Femur (tissue), 1 donor: ENCODE measurements at regions not wholly inside any gene's neighbourhood (a gene's known extent, or its start where the extent isn't known, plus 50 kb on each side); places are given as distances from the start of the nearest gene placed in this dataset.
"Not testable (repeated sequence)": the region's sequence is repeated elsewhere in the genome, so short reads cannot be mapped to it uniquely, and the experiment has no call there.

ENCODE experiments used
- DNase-seq: peaks from one replicate; pipeline ENCODE4 v3.0.0-alpha.2; 2017

- no peak for DNase-seq
Observed at GRCh38 chr14:39726563-39726962, 294.3 kb upstream of the FBXO33 start.

GRCh38 chr14:39722547-39723273 lies 290.5 kb upstream of the FBXO33 start:
- no peak for DNase-seq

DNA sequence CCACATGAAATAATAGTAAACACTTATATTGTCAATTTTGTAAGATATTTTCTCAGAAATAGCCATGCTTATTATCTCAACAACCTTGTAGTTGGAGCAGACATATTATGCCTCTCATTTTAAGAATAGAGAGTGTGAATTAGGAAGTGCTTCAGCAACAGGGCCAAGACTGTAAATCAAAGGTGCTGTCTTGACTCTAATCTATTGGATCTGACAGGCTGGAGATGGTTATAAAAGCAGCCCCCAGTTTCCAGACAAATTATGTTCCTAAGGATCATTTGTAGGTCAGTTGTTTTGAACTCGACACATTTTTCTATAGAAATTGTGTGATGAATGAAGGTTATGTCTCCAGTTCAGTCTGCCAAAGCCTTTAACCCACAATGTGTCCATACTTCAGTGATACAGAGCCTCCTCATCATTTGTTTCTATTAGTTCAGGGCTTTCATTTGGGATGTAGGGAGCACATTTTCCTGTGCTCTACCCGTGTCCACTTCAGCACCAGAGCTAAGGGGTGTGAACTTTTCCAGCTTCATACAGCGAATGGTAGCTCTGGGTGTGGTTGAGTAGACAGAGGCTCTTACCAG lies 284.8 kb upstream of the FBXO33 start:
- DNase-seq = no peak

- DNase-seq = no peak
Observed at GRCh38 chr14:39712293-39712999, 280.2 kb upstream of the FBXO33 start.

DNA sequence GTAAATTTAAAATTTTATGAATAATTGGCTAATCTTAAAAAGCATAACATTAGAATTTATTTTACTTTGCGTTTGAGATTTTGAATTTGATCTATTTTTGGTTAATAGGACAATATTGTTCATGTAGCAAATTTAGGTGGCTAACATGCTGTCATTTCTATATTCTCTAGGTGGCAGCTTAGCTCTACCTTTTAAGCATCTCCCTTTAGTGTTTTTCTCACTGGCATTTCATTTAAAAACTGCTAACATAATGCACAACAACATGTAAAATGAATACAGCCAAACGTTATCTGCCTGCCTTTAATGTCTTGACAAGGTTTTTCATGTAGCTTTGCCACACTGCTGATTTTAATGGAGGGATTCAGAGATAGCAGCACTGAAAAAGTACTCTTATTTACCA lies 272.4 kb upstream of the FBXO33 start:
- DNase-seq = no peak

- no peak for DNase-seq
Observed at GRCh38 chr14:39694341-39694740, 262.1 kb upstream of the FBXO33 start.

- no peak for DNase-seq
Observed at GRCh38 chr14:39683691-39684260, 251.5 kb upstream of the FBXO33 start.

DNA sequence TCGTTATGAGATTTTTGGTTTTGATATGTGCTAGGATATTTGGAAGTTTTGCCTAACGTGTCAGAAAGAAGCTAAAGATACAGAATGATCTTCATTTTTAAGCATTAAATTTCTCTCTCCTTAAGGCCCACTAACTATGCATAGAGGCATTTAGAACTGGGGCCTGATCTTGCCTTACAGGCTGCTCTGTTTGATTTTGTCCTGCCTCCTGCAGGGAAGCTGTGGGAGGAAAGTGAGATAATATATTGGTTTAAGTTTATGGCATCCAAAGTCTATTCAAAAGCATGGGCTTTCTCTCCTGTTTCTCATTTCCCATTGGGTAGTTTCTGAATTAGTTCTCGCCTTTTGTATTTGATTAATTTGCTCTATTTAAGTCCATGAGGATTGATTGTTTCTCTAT lies 250.3 kb upstream of the FBXO33 start:
- no peak for DNase-seq

- DNase-seq = no peak
Observed at GRCh38 chr14:39681782-39682399, 249.7 kb upstream of the FBXO33 start.

DNA sequence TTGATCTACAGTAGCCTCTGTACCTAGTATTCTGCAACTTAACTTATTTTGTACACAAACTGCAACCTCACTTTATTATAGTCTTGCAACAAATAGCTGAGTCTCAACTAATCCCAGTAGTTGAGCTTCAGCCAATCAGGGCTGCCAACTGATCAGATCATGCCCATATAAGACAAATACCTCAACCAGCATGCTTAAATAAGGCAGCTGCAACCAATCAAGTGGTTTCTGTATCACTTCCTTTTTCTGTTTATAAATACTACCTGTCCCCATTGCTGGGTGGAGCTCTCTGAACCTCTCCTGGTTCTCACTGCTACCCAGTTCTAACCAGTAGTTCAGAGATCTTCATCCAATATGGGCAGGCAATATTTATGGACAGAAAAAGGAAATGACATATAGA lies 248.5 kb upstream of the FBXO33 start:
- no peak for DNase-seq

- DNase-seq = no peak
Observed at GRCh38 chr14:39673734-39674133, 241.5 kb upstream of the FBXO33 start.

- no peak for DNase-seq
Observed at GRCh38 chr14:39673270-39673711, 241.1 kb upstream of the FBXO33 start.

- no peak for DNase-seq
Observed at GRCh38 chr14:39668449-39668848, 236.2 kb upstream of the FBXO33 start.

- no peak for DNase-seq
Observed at GRCh38 chr14:39666386-39666785, 234.2 kb upstream of the FBXO33 start.

- DNase-seq = no peak
Observed at GRCh38 chr14:39665075-39665475, 232.8 kb upstream of the FBXO33 start.

GRCh38 chr14:39664646-39665045 lies 232.4 kb upstream of the FBXO33 start:
- no peak for DNase-seq

DNA sequence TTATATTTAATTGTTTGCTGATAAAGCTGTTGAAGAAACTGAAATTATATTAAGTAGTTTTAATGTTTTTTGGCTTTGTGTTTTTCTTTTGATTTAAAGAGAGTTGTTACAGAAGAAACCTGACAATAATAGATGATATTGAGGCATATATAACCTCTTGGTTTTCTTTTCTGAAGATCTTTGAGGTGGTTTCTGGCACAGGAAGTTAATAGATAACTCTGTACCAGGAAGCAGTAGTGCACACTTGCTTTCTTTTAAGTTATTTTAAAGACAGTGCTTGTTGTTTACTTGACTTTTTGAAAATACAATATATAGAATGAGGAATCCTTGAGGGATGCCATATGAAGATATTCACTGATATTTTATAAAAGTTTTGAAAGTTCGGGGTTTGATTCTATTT lies 209.0 kb upstream of the FBXO33 start:
- no peak for DNase-seq

DNA sequence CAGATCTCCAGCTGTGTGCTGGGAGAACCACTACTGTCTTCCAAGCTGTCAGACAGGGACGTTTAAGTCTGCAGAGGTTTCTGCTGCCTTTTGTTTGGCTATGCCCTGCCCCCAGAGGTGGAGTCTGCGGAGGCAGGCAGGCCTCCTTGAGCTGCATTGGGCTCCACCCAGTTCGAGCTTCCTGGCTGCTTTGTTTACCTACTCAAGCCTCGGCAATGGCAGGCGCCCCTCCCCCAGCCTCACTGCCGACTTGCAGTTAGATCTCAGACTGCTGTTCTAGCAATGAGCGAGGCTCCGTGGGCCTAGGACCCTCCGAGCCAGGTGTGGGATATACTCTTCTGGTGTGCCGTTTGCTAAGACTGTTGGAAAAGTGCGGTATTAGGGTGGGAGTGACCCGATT lies 206.8 kb upstream of the FBXO33 start:
- not testable (repeated sequence) for DNase-seq

- no peak for DNase-seq
Observed at GRCh38 chr14:39628087-39628486, 195.9 kb upstream of the FBXO33 start.

- DNase-seq = no peak
Observed at GRCh38 chr14:39626589-39627576, 194.7 kb upstream of the FBXO33 start.

GRCh38 chr14:39621678-39622077 lies 189.4 kb upstream of the FBXO33 start:
- DNase-seq = no peak

DNA sequence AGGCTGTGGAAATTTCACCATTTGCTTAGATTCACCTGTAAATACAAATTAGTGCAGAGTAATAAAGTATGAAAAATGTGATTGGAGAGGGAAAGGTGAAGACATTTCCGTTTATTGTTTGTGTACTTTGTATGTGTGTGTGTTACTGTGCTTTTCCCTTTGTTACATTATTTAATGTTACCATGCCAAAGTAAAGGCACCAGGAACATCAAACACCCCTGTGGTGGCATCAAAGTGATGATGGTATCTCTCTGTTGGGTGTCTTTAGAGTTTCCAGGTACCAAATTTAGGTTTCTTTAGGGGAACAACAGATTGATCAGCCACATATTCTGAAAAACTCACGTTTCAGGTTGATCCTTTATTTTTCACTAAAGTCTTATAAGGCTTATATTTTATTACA lies 189.0 kb upstream of the FBXO33 start:
- DNase-seq = no peak
